ENCODE measurements at regions not wholly inside any gene's neighbourhood (a gene's known extent, or its start where the extent isn't known, plus 50 kb on each side); places are given as distances from the start of the nearest gene placed in this dataset.
A peak's percentile ranks its signal among the peaks of the same experiment; 100 is the strongest.
"Not testable (repeated sequence)": the region's sequence is repeated elsewhere in the genome, so short reads cannot be mapped to it uniquely, and the experiment has no call there.

GRCh38 chr15:92733090-92733933, 77.7 kb upstream of the FAM174B start:
- no peak for DNase-seq (ENCODE audit: low read depth)
- no peak for TF ChIP-seq CTCF (conservative IDR thresholded peaks at IDR 0.05; ENCODE audit: low read depth, low read length)
- peak overlapping the region; percentile 57 for H3K4me3 ChIP-seq (ENCODE audit: low read length)

GRCh38 chr15:92733934-92734521, 78.5 kb upstream of the FAM174B start:
- TF ChIP-seq CTCF (conservative IDR thresholded peaks at IDR 0.05; ENCODE audit: low read depth, low read length), result no peak
- DNase-seq (ENCODE audit: low read depth), result no peak
- H3K4me3 ChIP-seq (ENCODE audit: low read length), result peak overlapping the region; percentile 57

GRCh38 chr15:92739246-92739645, 83.7 kb upstream of the FAM174B start:
- H3K4me3 ChIP-seq (ENCODE audit: low read length); DNase-seq (ENCODE audit: low read depth): not testable (repeated sequence)

GRCh38 chr15:92745845-92746271, 90.3 kb upstream of the FAM174B start:
- H3K4me3 ChIP-seq (ENCODE audit: low read length), result no peak overlapping the region
- DNase-seq (ENCODE audit: low read depth), result no peak
- TF ChIP-seq CTCF (conservative IDR thresholded peaks at IDR 0.05; ENCODE audit: low read depth, low read length), result no peak

- no peak overlapping the region for H3K4me3 ChIP-seq (ENCODE audit: low read length)
- TF ChIP-seq CTCF (conservative IDR thresholded peaks at IDR 0.05; ENCODE audit: low read depth, low read length), result peak; percentile 25
- no peak for DNase-seq (ENCODE audit: low read depth)
Observed at GRCh38 chr15:92747047-92747446, 91.5 kb upstream of the FAM174B start.

GRCh38 chr15:92749216-92749615, 93.6 kb upstream of the FAM174B start:
- no peak for TF ChIP-seq CTCF (conservative IDR thresholded peaks at IDR 0.05; ENCODE audit: low read depth, low read length)
- DNase-seq (ENCODE audit: low read depth), result no peak
- H3K4me3 ChIP-seq (ENCODE audit: low read length), result no peak overlapping the region

- no peak for TF ChIP-seq CTCF (conservative IDR thresholded peaks at IDR 0.05; ENCODE audit: low read depth, low read length)
- H3K4me3 ChIP-seq (ENCODE audit: low read length), result no peak overlapping the region
- DNase-seq (ENCODE audit: low read depth), result no peak
Observed at GRCh38 chr15:92749946-92750345, 94.4 kb upstream of the FAM174B start.

Data from retinal pigment epithelial cell (primary cell).